GM08714 (cell line): ENCODE measurements at regions not wholly inside any gene's neighbourhood (a gene's known extent, or its start where the extent isn't known, plus 50 kb on each side); places are given as distances from the start of the nearest gene placed in this dataset.
"Not testable (repeated sequence)": the region's sequence is repeated elsewhere in the genome, so short reads cannot be mapped to it uniquely, and the experiment has no call there.

Source experiments
- H3K4me3 ChIP-seq: fragments of 200-500 bp; sonication (Bioruptor generic); 2 replicates; pipeline ENCODE4 v1.5.1; 2014; ENCODE audit warnings: mild to moderate bottlenecking, low read length, inconsistent platforms
- ZNF274 ChIP-seq: IDR thresholded peaks from 2 replicates; pipeline ENCODE4 v1.6.1; 2012; ENCODE audit warnings: mild to moderate bottlenecking, low read depth, low read length

DNA sequence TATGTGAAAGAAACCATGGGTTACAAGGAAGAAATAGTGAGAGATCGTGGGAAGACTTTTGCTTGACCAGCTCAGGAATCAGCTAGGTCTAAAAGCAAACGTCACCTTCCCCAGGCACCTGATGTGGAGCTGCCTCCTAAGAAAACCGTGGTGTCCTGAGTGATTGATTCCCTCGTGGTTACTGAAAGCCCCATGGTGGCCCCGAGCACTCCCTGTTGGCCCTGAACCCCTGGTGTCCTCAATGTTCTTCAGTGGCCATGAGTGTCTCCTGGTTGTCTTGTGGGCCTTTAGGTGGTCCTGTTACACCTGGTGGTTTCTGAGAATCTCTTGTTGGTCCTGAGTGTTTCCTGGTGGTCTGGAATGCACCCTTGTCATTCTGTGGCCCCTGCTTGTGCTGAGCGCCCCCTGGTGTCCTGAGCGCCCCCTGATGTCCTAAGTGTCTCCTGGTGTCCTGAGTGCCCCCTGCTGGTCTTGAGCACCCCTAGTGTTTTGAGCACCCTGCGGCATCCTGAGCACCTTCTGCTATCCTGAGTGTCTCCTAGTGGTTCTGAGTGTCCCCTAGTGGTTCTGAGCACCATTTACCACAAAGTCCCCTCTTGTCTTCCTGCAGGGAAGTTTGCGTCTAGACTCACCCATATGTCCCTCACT lies 518.7 kb downstream of the TMEM121 start:
- no peak for TF ChIP-seq ZNF274
- peak overlapping the region; percentile 63; the same call in 1 of the 2 replicates for H3K4me3 ChIP-seq

GRCh38 chr14:106051796-106052195 lies 525.4 kb downstream of the TMEM121 start:
- H3K4me3 ChIP-seq, result no peak overlapping the region
- no peak for TF ChIP-seq ZNF274

- no peak overlapping the region for H3K4me3 ChIP-seq
- no peak for TF ChIP-seq ZNF274
Observed at GRCh38 chr14:106055289-106055688, 528.9 kb downstream of the TMEM121 start.

- no peak for TF ChIP-seq ZNF274
- H3K4me3 ChIP-seq, result no peak overlapping the region
Observed at GRCh38 chr14:106058342-106058741, 532.0 kb downstream of the TMEM121 start.

DNA sequence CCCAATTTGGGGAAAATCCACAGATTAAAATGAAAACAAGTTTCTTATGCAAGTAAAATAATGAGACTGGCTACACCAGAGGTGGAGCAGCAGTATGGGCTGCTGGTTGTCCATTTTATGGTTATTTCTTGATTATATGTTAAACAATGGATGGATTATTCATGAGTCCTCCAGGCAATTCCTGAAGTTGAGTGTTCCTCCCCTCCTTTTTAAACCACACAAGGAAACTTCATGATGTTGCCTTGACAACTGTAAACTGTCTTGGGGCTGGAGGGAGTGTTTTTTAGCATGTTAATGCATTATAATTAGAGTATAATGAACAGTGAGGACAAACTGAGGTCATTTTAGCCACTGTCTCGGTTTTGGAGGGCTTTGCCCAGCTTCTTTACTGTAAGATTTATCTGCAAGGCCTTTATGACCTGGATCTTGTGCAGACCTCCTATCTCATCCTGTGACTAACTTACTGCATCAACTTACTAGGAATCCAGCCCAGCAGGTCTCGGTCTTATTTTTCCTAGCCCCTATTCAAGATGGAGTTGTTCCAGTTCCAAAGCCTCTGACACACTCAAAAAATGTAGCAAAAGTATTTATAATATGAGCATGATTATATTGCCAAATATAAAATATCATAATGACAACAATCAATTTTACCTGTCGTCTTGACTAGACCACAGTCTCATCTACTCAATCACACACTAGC lies 534.0 kb downstream of the TMEM121 start:
- TF ChIP-seq ZNF274, result no peak
- no peak overlapping the region for H3K4me3 ChIP-seq

GRCh38 chr14:106061877-106062500 lies 535.6 kb downstream of the TMEM121 start:
- H3K4me3 ChIP-seq, result not testable (repeated sequence)

- no peak for TF ChIP-seq ZNF274
- H3K4me3 ChIP-seq, result no peak overlapping the region
Observed at GRCh38 chr14:106062502-106063272, 536.3 kb downstream of the TMEM121 start.

GRCh38 chr14:106067935-106068334 lies 541.6 kb downstream of the TMEM121 start:
- no peak overlapping the region for H3K4me3 ChIP-seq

GRCh38 chr14:106069804-106070625 lies 543.6 kb downstream of the TMEM121 start:
- no peak overlapping the region for H3K4me3 ChIP-seq
- TF ChIP-seq ZNF274, result no peak

More at GRCh38 chr14:106067935-106068334, 541.6 kb downstream of the TMEM121 start:
- no peak for TF ChIP-seq ZNF274

DNA sequence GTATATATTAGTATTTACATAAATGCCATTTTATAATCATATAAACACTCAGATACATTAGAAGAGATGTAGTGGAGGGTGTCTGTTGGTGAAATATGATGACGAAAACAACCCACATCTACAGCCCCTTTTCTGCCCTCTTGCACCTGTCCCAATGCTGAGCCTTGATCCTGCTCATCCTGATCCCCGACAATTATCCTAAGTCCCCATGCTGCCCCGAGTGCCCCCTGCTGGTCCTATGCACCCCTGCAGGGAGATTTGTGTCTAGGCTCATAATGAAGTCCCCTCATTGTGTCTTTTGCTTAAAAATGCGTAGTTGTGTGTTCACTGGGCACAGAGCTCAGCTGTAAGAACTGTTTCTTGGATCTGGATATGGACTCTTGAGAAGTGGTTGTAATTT lies 554.5 kb downstream of the TMEM121 start:
- TF ChIP-seq ZNF274, result no peak

GRCh38 chr14:106081721-106082120 lies 555.3 kb downstream of the TMEM121 start:
- not testable (repeated sequence) for H3K4me3 ChIP-seq

More for the DNA sequence above, 554.5 kb downstream of the TMEM121 start:
- no peak overlapping the region for H3K4me3 ChIP-seq

DNA sequence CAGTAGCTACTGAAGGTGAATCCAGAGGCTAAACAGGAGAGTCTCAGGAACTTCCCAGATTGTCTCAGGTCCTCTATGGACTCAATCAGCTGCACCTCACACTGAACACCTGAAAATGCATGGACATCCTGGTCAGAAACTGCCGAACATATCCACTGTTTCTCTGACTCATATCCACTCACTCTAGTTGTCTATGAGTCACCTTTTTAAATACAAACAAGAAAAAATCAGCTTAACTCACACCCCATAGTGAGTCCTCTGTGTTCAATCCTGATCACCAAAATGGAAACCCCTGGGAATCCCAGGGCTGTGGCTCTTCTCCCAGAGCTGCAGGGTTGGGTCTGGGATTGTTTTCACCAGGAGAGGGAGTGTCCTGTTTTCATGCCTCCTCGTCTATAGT lies 556.7 kb downstream of the TMEM121 start:
- no peak overlapping the region for H3K4me3 ChIP-seq
- TF ChIP-seq ZNF274, result no peak

DNA sequence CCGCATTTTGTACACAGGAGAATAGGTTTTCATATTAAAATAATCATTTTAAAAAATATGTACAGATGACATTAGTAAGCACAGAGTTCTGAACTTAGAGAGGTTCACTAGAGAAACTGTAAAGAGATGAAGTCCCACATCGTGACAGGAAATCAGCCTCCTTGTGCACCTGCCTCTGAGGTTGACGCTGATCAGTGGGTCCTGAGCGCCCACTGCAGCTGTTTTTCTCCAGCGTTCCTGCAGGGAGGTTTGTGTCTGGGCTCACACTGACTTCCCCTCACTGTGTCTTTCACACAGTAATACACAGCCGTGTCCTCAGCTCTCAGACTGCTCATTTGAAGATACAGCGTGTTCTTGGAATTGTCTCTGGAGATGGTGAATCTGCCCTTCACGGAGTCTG lies 561.5 kb downstream of the TMEM121 start:
- no peak overlapping the region for H3K4me3 ChIP-seq
- no peak for TF ChIP-seq ZNF274

GRCh38 chr14:106088860-106089259 lies 562.5 kb downstream of the TMEM121 start:
- not testable (repeated sequence) for H3K4me3 ChIP-seq
